ENCODE measurements at regions not wholly inside any gene's neighbourhood (a gene's known extent, or its start where the extent isn't known, plus 50 kb on each side); places are given as distances from the start of the nearest gene placed in this dataset.

GRCh38 chr5:36363744-36364143 is 62.0 kb upstream of the RANBP3L start:
- peak overlapping the region in 1 of 2 donors; percentile 21 for H3K27ac ChIP-seq
- H3K27me3 ChIP-seq = no peaks in the 10 kb centered on the region
- no peaks in the 10 kb centered on the region for H3K9me3 ChIP-seq
- peaks cover 0 to 51% (median 20%) of the 10 kb centered on the region in 4 donors for H3K4me1 ChIP-seq
- no peak for TF ChIP-seq CTCF (IDR thresholded peaks at IDR 0.05)
- H3K36me3 ChIP-seq = no peaks in the 10 kb centered on the region
- no peak for DNase-seq
- H3K4me3 ChIP-seq = no peak overlapping the region
- intact Hi-C loops (cut with DNase I; ENCODE audit: low total_unique reads) = no loop called here

GRCh38 chr5:36364473-36364872 is 62.8 kb upstream of the RANBP3L start:
- no peaks in the 10 kb centered on the region for H3K36me3 ChIP-seq
- H3K4me1 ChIP-seq = peaks cover 0 to 47% (median 20%) of the 10 kb centered on the region in 4 donors
- no peak overlapping the region for H3K4me3 ChIP-seq
- H3K9me3 ChIP-seq = no peaks in the 10 kb centered on the region
- H3K27ac ChIP-seq = no peak overlapping the region
- intact Hi-C loops (cut with DNase I; ENCODE audit: low total_unique reads) = no loop called here
- H3K27me3 ChIP-seq = no peaks in the 10 kb centered on the region
- TF ChIP-seq CTCF (IDR thresholded peaks at IDR 0.05) = no peak
- DNase-seq = no peak

- no peak for DNase-seq
- H3K27me3 ChIP-seq = no peaks in the 10 kb centered on the region
- H3K9me3 ChIP-seq = no peaks in the 10 kb centered on the region
- no peaks in the 10 kb centered on the region for H3K36me3 ChIP-seq
- peak overlapping the region in 1 of 2 donors; percentile 17 for H3K27ac ChIP-seq
- intact Hi-C loops (cut with DNase I; ENCODE audit: low total_unique reads) = no loop called here
- H3K4me1 ChIP-seq = peaks cover 0 to 47% (median 20%) of the 10 kb centered on the region in 4 donors
- no peak overlapping the region for H3K4me3 ChIP-seq
- TF ChIP-seq CTCF (IDR thresholded peaks at IDR 0.05) = no peak
Measured at GRCh38 chr5:36365896-36366295, 64.2 kb upstream of the RANBP3L start.

GRCh38 chr5:36366883-36367282 is 65.2 kb upstream of the RANBP3L start:
- no peaks in the 10 kb centered on the region for H3K9me3 ChIP-seq
- TF ChIP-seq CTCF (IDR thresholded peaks at IDR 0.05) = no peak
- peaks cover 0 to 47% (median 20%) of the 10 kb centered on the region in 4 donors for H3K4me1 ChIP-seq
- H3K4me3 ChIP-seq = no peak overlapping the region
- no peak for DNase-seq
- H3K36me3 ChIP-seq = no peaks in the 10 kb centered on the region
- H3K27ac ChIP-seq = peak overlapping the region; percentile 14 to 41
- no peaks in the 10 kb centered on the region for H3K27me3 ChIP-seq
- intact Hi-C loops (cut with DNase I; ENCODE audit: low total_unique reads) = no loop called here

GRCh38 chr5:36367524-36367923 is 65.8 kb upstream of the RANBP3L start:
- Histone ChIP-seq H3K36me3 (no peaks in the 10 kb centered on the region), H3K4me3 (no peak overlapping the region), H3K27ac (peak overlapping the region; percentile 14 to 41), H3K9me3 (no peaks in the 10 kb centered on the region), H3K4me1 (peaks cover 0 to 47% (median 20%) of the 10 kb centered on the region in 4 donors), H3K27me3 (no peaks in the 10 kb centered on the region)
- DNase-seq = no peak
- TF ChIP-seq CTCF (IDR thresholded peaks at IDR 0.05) = no peak
- intact Hi-C loops (cut with DNase I; ENCODE audit: low total_unique reads) = no loop called here

GRCh38 chr5:36369219-36369690 is 67.6 kb upstream of the RANBP3L start:
- intact Hi-C loops (cut with DNase I; ENCODE audit: low total_unique reads) = no loop called here
- Histone ChIP-seq H3K9me3 (no peaks in the 10 kb centered on the region), H3K27me3 (no peaks in the 10 kb centered on the region), H3K27ac (no peak overlapping the region), H3K4me1 (peaks cover 0 to 42% (median 25%) of the 10 kb centered on the region in 4 donors), H3K4me3 (no peak overlapping the region), H3K36me3 (no peaks in the 10 kb centered on the region)
- DNase-seq = no peak
- TF ChIP-seq CTCF (IDR thresholded peaks at IDR 0.05) = no peak

Measured in tibial artery (tissue), 4 donors.